C4-2B (cell line): ENCODE measurements at regions not wholly inside any gene's neighbourhood (a gene's known extent, or its start where the extent isn't known, plus 50 kb on each side); places are given as distances from the start of the nearest gene placed in this dataset.

Experiments used
- H3K27ac ChIP-seq: fragments of 450-650 bp; 2 replicates; pipeline ENCODE4 v1.5.1; 2017
- CTCF ChIP-seq: fragments of 450-650 bp; conservative IDR thresholded peaks from 2 replicates; pipeline ENCODE4 v1.5.1; 2017; ENCODE audit warnings: mild to moderate bottlenecking
- ZFX ChIP-seq: fragments of 450-650 bp; IDR thresholded peaks from 2 replicates; pipeline ENCODE4 v1.6.1; 2017

GRCh38 chr18:70634576-70635147 lies 345.8 kb downstream of the SOCS6 start:
- no peak for TF ChIP-seq CTCF
- no peak for TF ChIP-seq ZFX
- H3K27ac ChIP-seq, result no peak overlapping the region

- no peak overlapping the region for H3K27ac ChIP-seq
- TF ChIP-seq CTCF, result no peak; the same call in 1 of the 2 replicates
- TF ChIP-seq ZFX, result no peak
Measured at GRCh38 chr18:70627182-70627802, 338.4 kb downstream of the SOCS6 start.

- TF ChIP-seq ZFX, result no peak
- TF ChIP-seq CTCF, result no peak
- no peak overlapping the region for H3K27ac ChIP-seq
Measured at GRCh38 chr18:70622622-70623419, 334.0 kb downstream of the SOCS6 start.

- H3K27ac ChIP-seq, result no peak overlapping the region
- TF ChIP-seq ZFX (no peak), CTCF (no peak)
Measured at GRCh38 chr18:70621710-70622109, 332.9 kb downstream of the SOCS6 start.

- TF ChIP-seq ZFX (no peak), CTCF (no peak)
- no peak overlapping the region for H3K27ac ChIP-seq
Measured at GRCh38 chr18:70620837-70621612, 332.2 kb downstream of the SOCS6 start.

- no peak overlapping the region for H3K27ac ChIP-seq
- TF ChIP-seq ZFX, result no peak
- no peak for TF ChIP-seq CTCF
Measured at GRCh38 chr18:70617020-70617763, 328.3 kb downstream of the SOCS6 start.
